Right renal cortex interstitium (tissue), 3 donors: ENCODE measurements at regions not wholly inside any gene's neighbourhood (a gene's known extent, or its start where the extent isn't known, plus 50 kb on each side); places are given as distances from the start of the nearest gene placed in this dataset.

ENCODE experiments used
- DNase-seq, 3 donors: peaks; one replicate each; pipeline ENCODE4 v3.0.0-alpha.2; 2013; ENCODE audit warnings: low read depth in 3 of 3, low spot score in 2 of 3

DNA sequence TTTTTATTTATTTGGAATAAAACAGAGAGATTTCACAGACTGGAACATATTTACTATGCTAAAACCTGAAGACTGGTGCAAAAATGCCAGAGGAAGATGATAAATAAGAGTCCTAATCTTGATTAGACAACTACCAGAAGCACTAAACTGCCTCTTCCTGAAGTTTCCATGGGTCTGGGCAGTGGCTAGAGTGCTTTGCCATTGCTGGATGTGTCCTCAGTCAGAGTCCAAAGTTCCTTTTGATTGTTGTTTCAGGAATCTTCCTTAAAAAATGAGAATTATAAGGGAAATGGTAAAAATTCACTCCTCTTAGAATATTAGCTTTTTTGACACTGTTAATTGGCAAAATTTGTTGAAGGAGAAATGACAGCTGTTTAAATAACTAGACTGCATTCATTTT, 86.3 kb upstream of the AHR start:
- DNase-seq, result no peak

DNA sequence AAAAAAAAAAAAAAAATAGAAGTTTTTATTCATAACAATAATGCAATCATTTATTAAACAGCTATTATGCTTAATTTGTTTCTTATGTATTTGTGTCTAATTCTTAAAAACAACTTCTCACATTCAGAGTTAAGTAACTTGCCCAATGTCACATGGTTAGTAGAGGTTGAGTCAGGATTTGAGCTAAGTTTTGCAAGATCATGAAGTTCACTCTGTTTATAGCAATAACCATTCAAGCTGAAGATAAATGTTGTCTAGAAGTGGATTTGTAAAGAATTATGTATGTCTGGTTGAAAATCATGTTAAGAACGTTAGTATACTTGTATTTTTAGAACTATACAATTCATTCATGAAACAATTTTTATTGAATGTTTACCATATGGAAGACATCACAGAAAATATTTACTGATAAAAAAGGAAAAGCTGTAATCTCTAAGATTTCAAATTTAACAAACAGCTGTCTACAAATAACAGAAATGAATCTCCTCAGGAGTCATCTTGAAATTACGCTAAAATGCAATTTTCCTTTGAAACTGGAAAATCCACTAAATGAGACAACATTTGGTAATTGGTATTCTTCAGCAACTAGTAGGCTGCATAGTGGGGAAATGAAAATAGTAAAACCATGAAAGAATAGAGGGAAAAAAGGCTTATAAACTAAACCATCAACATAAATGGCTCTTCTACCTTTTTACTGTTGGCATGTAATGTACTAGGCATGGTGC, 70.5 kb upstream of the AHR start:
- no peak for DNase-seq

DNA sequence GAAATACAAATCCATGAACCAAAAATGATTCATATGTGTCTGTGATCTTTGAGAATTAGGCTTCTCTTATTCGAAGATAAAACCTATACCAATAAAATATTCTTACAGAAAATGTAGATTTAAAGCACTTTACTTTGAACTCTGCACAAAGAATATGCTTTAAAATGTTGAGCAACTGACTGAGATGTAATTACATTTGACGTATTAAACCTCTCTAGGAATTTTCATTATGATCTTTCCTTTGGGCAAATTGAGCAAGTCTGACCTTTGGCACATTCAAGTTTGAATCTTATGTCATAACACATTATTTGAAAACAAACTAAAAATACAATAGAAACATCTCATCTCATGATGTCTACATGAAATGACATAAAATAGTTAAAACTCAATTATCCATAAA, 69.2 kb upstream of the AHR start:
- DNase-seq, result no peak

DNA sequence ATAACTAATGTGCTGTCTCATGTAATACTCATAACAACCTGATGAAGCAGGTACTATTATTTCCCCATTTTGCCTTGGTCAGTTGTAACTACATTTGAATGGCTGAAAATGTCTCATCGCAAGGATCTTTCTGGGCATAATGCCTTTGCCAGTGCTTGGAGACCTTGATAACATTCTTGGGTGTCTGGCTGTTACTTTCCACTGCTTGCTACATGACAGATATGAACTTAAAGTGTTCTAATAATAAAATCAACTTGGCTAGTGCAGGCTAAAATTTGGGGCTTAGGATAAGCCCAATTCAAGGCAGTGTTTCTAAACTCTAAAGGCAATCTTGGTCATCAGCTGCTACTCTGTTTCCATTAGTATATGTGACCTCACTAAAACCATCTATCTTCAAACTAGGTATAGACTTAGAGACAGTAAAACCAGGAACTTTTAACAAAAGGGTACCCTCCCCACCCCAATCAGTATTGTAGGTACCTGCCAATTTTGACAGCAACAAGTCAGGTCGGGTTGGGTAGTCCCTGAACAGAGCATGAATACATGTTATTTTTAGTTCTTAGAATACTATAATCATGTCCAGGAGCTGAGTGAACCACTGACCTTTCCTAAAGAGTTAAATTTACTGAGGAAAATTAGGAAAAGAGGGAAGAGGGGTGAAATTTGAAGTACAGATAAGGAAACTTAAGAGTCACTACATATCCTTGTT, 68.2 kb upstream of the AHR start:
- DNase-seq, result no peak

DNA sequence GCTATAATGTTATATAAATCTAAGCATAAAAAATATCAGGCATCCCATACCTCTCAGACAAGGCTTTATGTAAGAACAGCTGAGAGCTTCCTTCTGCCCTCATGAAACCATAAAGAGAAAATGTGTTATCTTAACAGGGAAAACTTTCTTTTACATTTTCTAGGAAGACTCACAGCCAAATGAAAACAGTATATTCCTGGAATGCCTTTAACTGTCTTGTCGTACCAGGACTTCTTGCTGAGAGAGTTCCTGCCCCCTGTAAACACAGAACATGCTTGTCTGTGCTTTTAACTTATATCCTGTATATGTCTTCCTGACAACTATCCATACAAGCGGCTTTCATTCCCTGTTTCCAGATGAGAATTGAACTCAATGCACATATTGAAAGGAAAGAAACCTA, 64.8 kb upstream of the AHR start:
- DNase-seq, result no peak

DNA sequence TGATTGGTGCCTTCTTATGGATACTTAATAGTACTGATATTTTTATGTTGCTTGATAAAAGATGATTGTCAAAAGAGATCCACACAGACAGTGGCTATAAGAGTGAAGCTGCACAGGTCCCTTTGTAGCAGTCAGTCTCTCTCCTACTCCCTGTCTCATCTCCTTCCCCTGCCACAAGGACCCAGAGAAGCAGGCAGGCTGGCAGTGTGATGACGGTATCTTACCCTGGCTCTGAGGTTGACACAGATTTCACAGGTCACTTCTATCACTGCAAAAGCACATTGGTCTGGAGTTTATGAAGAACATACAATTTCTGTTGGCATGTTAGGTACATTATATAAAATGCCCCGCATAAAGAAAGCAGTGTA, 64.4 kb upstream of the AHR start:
- no peak for DNase-seq

DNA sequence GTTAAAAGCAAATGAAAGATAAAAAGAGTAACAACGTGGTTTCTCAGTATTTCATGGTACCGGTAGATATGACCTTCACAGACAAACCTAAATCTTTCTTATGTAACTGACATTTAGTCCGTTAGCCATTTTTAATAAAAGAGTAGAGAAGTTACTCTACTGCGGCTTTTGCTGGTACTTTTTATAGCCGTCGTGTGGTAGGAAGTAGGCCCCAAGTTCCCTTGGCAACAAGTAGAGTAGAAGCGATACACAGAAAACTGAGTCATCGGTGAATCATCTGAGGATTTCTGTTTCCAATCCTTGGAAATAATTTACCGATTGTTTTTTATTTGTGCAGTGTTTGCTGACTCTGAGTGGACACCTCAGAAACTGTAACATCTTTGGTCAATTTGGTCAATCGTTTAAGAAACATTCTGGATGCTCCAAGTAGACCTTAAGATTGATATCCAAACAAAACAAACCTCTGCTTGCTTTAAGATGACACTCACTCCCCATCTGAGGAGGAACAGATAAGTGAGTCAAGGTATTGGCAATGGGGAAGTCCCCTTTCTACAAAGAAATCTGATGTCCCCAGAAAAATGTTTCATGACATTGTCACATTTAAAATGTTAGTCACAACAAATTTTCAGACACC, 63.9 kb upstream of the AHR start:
- no peak for DNase-seq

DNA sequence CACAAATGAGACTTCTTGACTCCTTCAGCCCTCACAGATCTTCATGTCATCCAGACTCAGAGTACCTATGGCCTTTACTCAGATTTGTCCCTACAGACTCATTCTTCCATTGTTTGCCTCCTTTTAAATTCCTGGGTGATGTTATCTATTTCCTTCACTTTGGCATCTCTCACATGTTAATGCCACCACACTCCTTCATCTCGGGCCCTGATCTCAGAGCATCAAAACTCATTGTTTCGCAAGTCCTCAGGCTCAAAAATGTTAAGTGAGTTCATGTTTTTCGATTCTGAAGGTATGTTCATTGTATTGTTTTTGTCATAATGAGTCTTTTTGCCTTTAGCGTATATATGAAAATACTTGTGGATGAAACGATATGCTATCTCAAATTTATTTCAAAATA, 62.3 kb upstream of the AHR start:
- no peak for DNase-seq

DNA sequence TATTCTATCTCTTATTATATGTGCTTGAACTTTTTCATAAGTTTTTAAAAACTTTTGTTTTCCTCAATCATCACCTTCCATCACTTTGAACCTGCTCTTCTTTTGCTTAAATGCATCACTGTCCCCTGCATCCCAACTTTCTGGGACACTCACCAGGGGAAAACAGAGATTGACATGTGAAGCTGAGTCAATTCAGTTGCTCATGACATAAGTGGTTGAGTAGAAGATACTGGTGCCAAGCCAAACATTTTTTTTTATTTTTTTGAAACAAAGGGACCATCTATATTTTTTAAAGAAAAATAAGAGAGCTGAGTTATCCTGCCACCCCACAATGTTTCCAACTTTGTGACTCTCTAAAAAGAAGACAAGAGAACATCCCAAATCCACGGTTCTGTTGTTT, 61.8 kb upstream of the AHR start:
- no peak for DNase-seq

DNA sequence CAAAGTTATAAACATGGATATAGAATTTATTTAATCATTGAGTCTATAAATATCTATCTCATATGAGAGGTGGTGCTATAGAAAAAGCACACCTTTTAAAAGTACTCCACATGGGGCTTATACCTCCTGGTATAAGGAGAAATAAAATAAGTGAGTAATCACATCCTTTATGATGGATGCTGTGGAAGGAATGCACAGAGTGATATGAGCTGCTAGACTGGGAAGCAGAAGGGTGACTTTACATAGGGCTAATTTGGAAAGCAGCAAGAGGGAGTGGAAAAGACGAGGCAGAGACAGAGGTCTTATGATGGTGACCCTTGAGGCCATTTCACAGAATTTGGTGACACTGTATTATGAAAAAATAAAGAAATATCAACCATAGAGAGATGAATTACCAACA, 59.4 kb upstream of the AHR start:
- no peak for DNase-seq

DNA sequence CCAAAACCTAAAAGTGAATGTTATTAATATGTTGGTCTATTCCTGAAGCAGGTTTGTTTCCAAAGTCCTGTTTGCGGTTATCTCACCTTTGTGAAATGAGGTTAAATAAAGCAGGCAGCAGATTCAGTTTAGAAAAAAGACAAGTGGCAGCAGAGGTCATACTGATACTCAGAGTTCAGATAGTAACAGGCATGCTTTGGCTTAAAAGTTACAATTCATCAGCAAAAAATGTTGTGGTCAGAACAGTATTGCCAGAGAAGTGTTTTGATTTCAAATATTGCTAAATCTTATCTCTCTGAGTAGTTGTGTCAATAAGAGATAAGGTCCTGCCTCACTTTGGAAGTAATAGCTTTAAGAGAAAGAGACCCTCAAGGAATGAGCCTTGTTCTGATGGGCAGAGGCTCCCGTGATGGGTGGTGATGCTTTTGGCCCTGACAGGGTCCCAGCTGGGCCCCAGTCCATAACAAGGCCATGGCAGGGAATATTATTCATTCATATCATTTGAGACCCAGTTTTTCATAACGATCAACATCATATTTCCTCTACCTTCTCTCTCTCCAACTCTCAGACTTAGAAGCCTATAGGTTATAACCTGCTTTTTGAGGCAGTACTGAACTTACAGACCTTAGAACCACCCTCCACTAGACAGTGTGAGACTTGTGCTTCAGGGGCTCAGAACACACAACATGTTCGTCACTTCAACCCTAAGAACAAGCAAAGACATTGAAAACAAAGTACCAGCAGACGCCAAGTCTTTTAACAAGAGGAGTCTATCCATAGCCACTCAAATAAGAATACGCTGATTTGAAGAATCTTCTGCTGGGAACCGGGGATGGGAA, 58.5 kb upstream of the AHR start:
- no peak for DNase-seq

DNA sequence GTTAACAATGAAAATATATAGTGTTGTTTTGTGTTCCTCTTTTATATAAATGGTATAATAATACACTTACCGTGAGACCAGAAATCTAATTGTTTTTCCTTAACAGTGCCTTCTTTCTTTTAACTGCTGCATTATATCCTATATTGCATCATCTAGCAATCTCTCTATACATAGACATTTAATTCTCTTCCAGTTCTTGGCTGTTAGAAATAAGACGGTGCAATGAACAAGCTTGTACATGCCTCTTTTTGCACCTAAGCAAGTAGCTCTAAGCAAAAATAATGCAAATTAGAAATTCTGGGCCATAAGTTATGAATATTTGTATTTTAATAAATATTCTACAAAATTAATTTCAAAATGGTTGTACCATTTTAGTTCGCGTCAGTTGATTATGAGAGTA, 55.9 kb upstream of the AHR start:
- no peak for DNase-seq

DNA sequence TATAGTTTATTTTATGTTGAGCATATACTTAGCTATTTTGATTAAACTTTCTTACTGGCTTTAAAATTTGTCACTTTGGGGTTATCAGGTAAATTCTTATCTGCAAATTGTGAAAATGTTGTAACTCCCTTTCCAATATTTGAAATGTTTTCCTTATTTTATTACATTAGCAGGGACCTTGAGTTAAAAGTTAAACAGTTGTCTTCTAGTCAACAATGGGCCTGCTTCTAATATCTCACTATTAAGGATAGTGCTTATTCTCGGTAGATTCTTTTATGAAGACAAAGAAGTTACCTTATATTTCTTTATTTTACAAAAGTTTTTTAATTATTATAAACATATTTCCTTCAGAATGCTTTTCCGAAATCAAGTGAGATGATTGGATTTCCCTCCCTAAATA, 53.7 kb upstream of the AHR start:
- DNase-seq, result no peak

DNA sequence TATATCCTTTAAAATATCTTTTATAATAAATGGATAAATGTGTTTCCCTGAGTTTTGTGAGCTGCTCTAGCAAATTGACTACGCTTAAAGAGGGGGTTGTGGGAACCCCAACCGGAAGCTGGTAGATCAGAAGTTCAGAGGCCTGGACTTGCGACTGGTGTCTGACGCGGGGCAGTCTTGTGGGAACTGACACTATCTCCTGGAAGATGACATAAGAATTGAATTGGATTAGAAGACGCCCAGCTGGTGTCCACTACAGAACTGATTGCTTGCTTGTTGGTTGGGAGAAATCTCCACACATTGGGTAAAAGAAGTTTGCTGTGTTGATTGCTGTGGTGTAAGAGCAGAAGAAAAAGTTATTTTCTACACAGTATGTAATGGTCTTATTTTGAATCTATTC, 51.1 kb upstream of the AHR start:
- no peak for DNase-seq

DNA sequence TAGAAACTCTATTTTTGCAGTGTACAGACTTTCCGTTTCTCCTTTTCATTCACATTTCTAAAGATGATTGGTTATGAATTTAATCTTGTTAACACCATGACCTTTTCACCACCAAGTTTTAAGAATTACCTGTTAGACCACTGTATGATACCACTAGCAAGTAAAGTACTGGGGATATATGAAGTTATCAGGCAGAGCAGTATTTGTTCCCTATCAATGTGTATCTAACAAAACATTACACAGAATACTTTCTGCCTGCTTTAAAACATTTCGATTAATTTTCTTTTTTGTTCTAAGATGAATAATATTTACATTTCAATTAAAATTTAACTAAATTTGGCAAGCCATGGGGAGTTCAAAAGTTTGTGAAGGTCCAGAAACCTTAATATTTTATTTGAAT, 49.9 kb upstream of the AHR start:
- DNase-seq, result no peak
